ENCODE measurements at regions not wholly inside any gene's neighbourhood (a gene's known extent, or its start where the extent isn't known, plus 50 kb on each side); places are given as distances from the start of the nearest gene placed in this dataset.

- intact Hi-C loops (cut with DNase I; ENCODE audit: low total_unique reads) = no loop called here
- H3K4me3 ChIP-seq = no peak overlapping the region
- no peaks in the 10 kb centered on the region for H3K27me3 ChIP-seq (replicated peaks in 1 of 7)
- no peaks in the 10 kb centered on the region for H3K9me3 ChIP-seq
- 93 to 98% (median 95%) methylated on average over 10 of the region's 10 CpGs for WGBS, 5 donors
- H3K27ac ChIP-seq = no peak overlapping the region
- no peaks in the 10 kb centered on the region for H3K4me1 ChIP-seq
- DNase-seq = no peak
- no peak for TF ChIP-seq POLR2AphosphoS5 (IDR thresholded peaks at IDR 0.05)
- TF ChIP-seq POLR2A (IDR thresholded peaks at IDR 0.05) = no peak
- TF ChIP-seq CTCF (IDR thresholded peaks at IDR 0.05 in 8 of 11, conservative IDR thresholded peaks at IDR 0.05 in 3 of 11) = no peak
- H3K36me3 ChIP-seq = no peaks in the 10 kb centered on the region
Observed at GRCh38 chr12:93011100-93011499, 82.0 kb upstream of the EEA1 start.

- Histone ChIP-seq H3K27ac (no peak overlapping the region), H3K4me1 (no peaks in the 10 kb centered on the region), H3K9me3 (no peaks in the 10 kb centered on the region), H3K36me3 (no peaks in the 10 kb centered on the region), H3K4me3 (no peak overlapping the region), H3K27me3 (replicated peaks in 1 of 7) (no peaks in the 10 kb centered on the region)
- WGBS, 5 donors = 62 to 92% (median 81%) methylated on average over 4 of the region's 4 CpGs
- intact Hi-C loops (cut with DNase I; ENCODE audit: low total_unique reads) = no loop called here
- DNase-seq = no peak
- TF ChIP-seq CTCF (IDR thresholded peaks at IDR 0.05 in 8 of 11, conservative IDR thresholded peaks at IDR 0.05 in 3 of 11) (no peak), POLR2A (IDR thresholded peaks at IDR 0.05) (no peak), POLR2AphosphoS5 (IDR thresholded peaks at IDR 0.05) (no peak)
Observed at GRCh38 chr12:93015871-93016751, 87.0 kb upstream of the EEA1 start.

- H3K4me3 ChIP-seq = no peak overlapping the region
- no peak for TF ChIP-seq CTCF (IDR thresholded peaks at IDR 0.05 in 8 of 11, conservative IDR thresholded peaks at IDR 0.05 in 3 of 11)
- no peak for TF ChIP-seq POLR2AphosphoS5 (IDR thresholded peaks at IDR 0.05)
- TF ChIP-seq POLR2A (IDR thresholded peaks at IDR 0.05) = no peak
- no peak for DNase-seq
- intact Hi-C loops (cut with DNase I; ENCODE audit: low total_unique reads) = no loop called here
- H3K4me1 ChIP-seq = no peaks in the 10 kb centered on the region
- 62 to 85% (median 78%) methylated on average over 4 of the region's 4 CpGs for WGBS, 5 donors
- H3K27me3 ChIP-seq (replicated peaks in 1 of 7) = no peaks in the 10 kb centered on the region
- H3K36me3 ChIP-seq = no peaks in the 10 kb centered on the region
- no peaks in the 10 kb centered on the region for H3K9me3 ChIP-seq
- H3K27ac ChIP-seq = no peak overlapping the region
Observed at GRCh38 chr12:93016752-93017350, 87.8 kb upstream of the EEA1 start.

- H3K4me3 ChIP-seq = no peak overlapping the region
- no peak for DNase-seq
- H3K27me3 ChIP-seq (replicated peaks in 1 of 7) = no peaks in the 10 kb centered on the region
- no peaks in the 10 kb centered on the region for H3K36me3 ChIP-seq
- no peaks in the 10 kb centered on the region for H3K9me3 ChIP-seq
- H3K27ac ChIP-seq = no peak overlapping the region
- 89 to 100% (median 96%) methylated on average over 2 of the region's 2 CpGs for WGBS, 5 donors
- intact Hi-C loops (cut with DNase I; ENCODE audit: low total_unique reads) = no loop called here
- no peak for TF ChIP-seq POLR2AphosphoS5 (IDR thresholded peaks at IDR 0.05)
- TF ChIP-seq CTCF (IDR thresholded peaks at IDR 0.05 in 8 of 11, conservative IDR thresholded peaks at IDR 0.05 in 3 of 11) = no peak
- TF ChIP-seq POLR2A (IDR thresholded peaks at IDR 0.05) = no peak
- H3K4me1 ChIP-seq = no peaks in the 10 kb centered on the region
Observed at GRCh38 chr12:93018610-93019009, 89.5 kb upstream of the EEA1 start.

Data from spleen (tissue), 11 donors.